NCI-H69 (cell line): ENCODE measurements at regions not wholly inside any gene's neighbourhood (a gene's known extent, or its start where the extent isn't known, plus 50 kb on each side); places are given as distances from the start of the nearest gene placed in this dataset.

ENCODE experiments used
- DNase-seq: peaks from one replicate; lab custom pipeline; 2025; lab: John Stamatoyannopoulos, UW

- DNase-seq = no peak
Measured at GRCh38 chr3:54071601-54072000, 50.8 kb upstream of the CACNA2D3 start.

- DNase-seq = no peak
Measured at GRCh38 chr3:54069961-54070360, 52.4 kb upstream of the CACNA2D3 start.

GRCh38 chr3:54067055-54067698 lies 55.2 kb upstream of the CACNA2D3 start:
- DNase-seq = peak; percentile 50

GRCh38 chr3:54066253-54066652 lies 56.1 kb upstream of the CACNA2D3 start:
- no peak for DNase-seq

GRCh38 chr3:54065586-54065985 lies 56.8 kb upstream of the CACNA2D3 start:
- DNase-seq = no peak

- no peak for DNase-seq
Measured at GRCh38 chr3:54065140-54065539, 57.2 kb upstream of the CACNA2D3 start.

GRCh38 chr3:54064486-54064885 lies 57.9 kb upstream of the CACNA2D3 start:
- DNase-seq = no peak

GRCh38 chr3:54062546-54062945 lies 59.8 kb upstream of the CACNA2D3 start:
- DNase-seq = no peak

- DNase-seq = no peak
Measured at GRCh38 chr3:54056521-54056920, 65.8 kb upstream of the CACNA2D3 start.

- DNase-seq = no peak
Measured at GRCh38 chr3:54053882-54054281, 68.5 kb upstream of the CACNA2D3 start.

- peak; percentile 10 for DNase-seq
Measured at GRCh38 chr3:54053211-54053610, 69.1 kb upstream of the CACNA2D3 start.

GRCh38 chr3:54047568-54047967 lies 74.8 kb upstream of the CACNA2D3 start:
- DNase-seq = no peak

- DNase-seq = no peak
Measured at GRCh38 chr3:54046641-54047214, 75.6 kb upstream of the CACNA2D3 start.

GRCh38 chr3:54045061-54045815 lies 77.1 kb upstream of the CACNA2D3 start:
- no peak for DNase-seq

- no peak for DNase-seq
Measured at GRCh38 chr3:54042259-54042823, 80.0 kb upstream of the CACNA2D3 start.

- DNase-seq = no peak
Measured at GRCh38 chr3:54040476-54040875, 81.9 kb upstream of the CACNA2D3 start.

GRCh38 chr3:54038391-54038790 lies 84.0 kb upstream of the CACNA2D3 start:
- no peak for DNase-seq

- no peak for DNase-seq
Measured at GRCh38 chr3:54036543-54036942, 85.8 kb upstream of the CACNA2D3 start.

- DNase-seq = no peak
Measured at GRCh38 chr3:54034971-54035370, 87.4 kb upstream of the CACNA2D3 start.

- DNase-seq = no peak
Measured at GRCh38 chr3:54033761-54034160, 88.6 kb upstream of the CACNA2D3 start.

- no peak for DNase-seq
Measured at GRCh38 chr3:54032598-54032997, 89.8 kb upstream of the CACNA2D3 start.

- DNase-seq = no peak
Measured at GRCh38 chr3:54028372-54028771, 94.0 kb upstream of the CACNA2D3 start.

GRCh38 chr3:54026543-54026942 lies 95.8 kb upstream of the CACNA2D3 start:
- no peak for DNase-seq
